Neural crest cell (in vitro differentiated cells): ENCODE measurements at regions not wholly inside any gene's neighbourhood (a gene's known extent, or its start where the extent isn't known, plus 50 kb on each side); places are given as distances from the start of the nearest gene placed in this dataset.

Source experiments
- DNase-seq: peaks from one replicate; pipeline ENCODE4 v3.0.0; 2021; ENCODE audit warnings: low read depth, mixed read lengths, low spot score
- H3K27ac Mint-ChIP-seq: one replicate; pipeline ENCODE4 v1.8.0; 2021; ENCODE audit warnings: mild to moderate bottlenecking, mixed read lengths; ENCODE audit not compliant: unreplicated experiment
- H3K27me3 Mint-ChIP-seq: 2 replicates; pipeline ENCODE4 v1.8.0; 2021; ENCODE audit warnings: low read depth, mild to moderate bottlenecking, mixed read lengths
- H3K36me3 Mint-ChIP-seq: 2 replicates; pipeline ENCODE4 v1.8.0; 2021; ENCODE audit warnings: low read depth, mild to moderate bottlenecking, mixed read lengths
- H3K4me1 Mint-ChIP-seq: 2 replicates; pipeline ENCODE4 v1.8.0; 2021; ENCODE audit warnings: mixed read lengths
- H3K4me3 Mint-ChIP-seq: one replicate; pipeline ENCODE4 v1.8.0; 2021; ENCODE audit warnings: mild to moderate bottlenecking, mixed read lengths
- H3K9me3 Mint-ChIP-seq: 2 replicates; pipeline ENCODE4 v1.8.0; 2021; ENCODE audit warnings: mixed read lengths
- CTCF ChIP-seq: fragments of 200-600 bp; sonication (generic); conservative IDR thresholded peaks from 2 replicates; pipeline ENCODE4 v1.5.0; 2021; ENCODE audit warnings: antibody characterized with exemption, mild to moderate bottlenecking

GRCh38 chr5:30765227-30765626, 428.3 kb upstream of the CDH6 start:
- Mint-ChIP-seq H3K27ac (no peak overlapping the region), H3K27me3 (no peaks in the 10 kb centered on the region), H3K36me3 (no peaks in the 10 kb centered on the region), H3K4me1 (peaks cover 8% of the 10 kb centered on the region), H3K4me3 (no peak overlapping the region), H3K9me3 (peaks cover 4% of the 10 kb centered on the region)
- no peak for DNase-seq
- TF ChIP-seq CTCF = no peak

- no peaks in the 10 kb centered on the region for H3K27me3 Mint-ChIP-seq
- no peak for DNase-seq
- H3K4me3 Mint-ChIP-seq = no peak overlapping the region
- no peak for TF ChIP-seq CTCF
- no peak overlapping the region for H3K27ac Mint-ChIP-seq
- peaks cover 8% of the 10 kb centered on the region for H3K9me3 Mint-ChIP-seq
- H3K4me1 Mint-ChIP-seq = peaks cover 8% of the 10 kb centered on the region
- peaks cover 3% of the 10 kb centered on the region for H3K36me3 Mint-ChIP-seq
Measured at GRCh38 chr5:30764704-30765103, 428.8 kb upstream of the CDH6 start.

- peaks cover 11% of the 10 kb centered on the region for H3K9me3 Mint-ChIP-seq
- no peak overlapping the region for H3K4me3 Mint-ChIP-seq
- peaks cover 10% of the 10 kb centered on the region for H3K36me3 Mint-ChIP-seq
- no peak for DNase-seq
- H3K27ac Mint-ChIP-seq = no peak overlapping the region
- no peaks in the 10 kb centered on the region for H3K27me3 Mint-ChIP-seq
- H3K4me1 Mint-ChIP-seq = peaks cover 4% of the 10 kb centered on the region
- TF ChIP-seq CTCF = no peak
Measured at GRCh38 chr5:30759731-30760130, 433.8 kb upstream of the CDH6 start.

GRCh38 chr5:30752015-30752414, 441.5 kb upstream of the CDH6 start:
- H3K4me1 Mint-ChIP-seq = no peaks in the 10 kb centered on the region
- no peaks in the 10 kb centered on the region for H3K27me3 Mint-ChIP-seq
- no peak for DNase-seq
- no peak overlapping the region for H3K27ac Mint-ChIP-seq
- peaks cover 3% of the 10 kb centered on the region for H3K9me3 Mint-ChIP-seq
- TF ChIP-seq CTCF = no peak
- no peak overlapping the region for H3K4me3 Mint-ChIP-seq
- no peaks in the 10 kb centered on the region for H3K36me3 Mint-ChIP-seq

GRCh38 chr5:30749971-30750370, 443.5 kb upstream of the CDH6 start:
- Mint-ChIP-seq H3K9me3 (peaks cover 3% of the 10 kb centered on the region), H3K27ac (no peak overlapping the region), H3K27me3 (no peaks in the 10 kb centered on the region), H3K4me3 (no peak overlapping the region), H3K36me3 (no peaks in the 10 kb centered on the region), H3K4me1 (no peaks in the 10 kb centered on the region)
- TF ChIP-seq CTCF = no peak
- DNase-seq = no peak

- Mint-ChIP-seq H3K36me3 (no peaks in the 10 kb centered on the region), H3K27me3 (no peaks in the 10 kb centered on the region), H3K9me3 (peaks cover 3% of the 10 kb centered on the region), H3K27ac (no peak overlapping the region), H3K4me1 (no peaks in the 10 kb centered on the region), H3K4me3 (no peak overlapping the region)
- no peak for DNase-seq
- no peak for TF ChIP-seq CTCF
Measured at GRCh38 chr5:30747412-30747811, 446.1 kb upstream of the CDH6 start.
